ENCODE measurements at regions not wholly inside any gene's neighbourhood (a gene's known extent, or its start where the extent isn't known, plus 50 kb on each side); places are given as distances from the start of the nearest gene placed in this dataset.

DNA sequence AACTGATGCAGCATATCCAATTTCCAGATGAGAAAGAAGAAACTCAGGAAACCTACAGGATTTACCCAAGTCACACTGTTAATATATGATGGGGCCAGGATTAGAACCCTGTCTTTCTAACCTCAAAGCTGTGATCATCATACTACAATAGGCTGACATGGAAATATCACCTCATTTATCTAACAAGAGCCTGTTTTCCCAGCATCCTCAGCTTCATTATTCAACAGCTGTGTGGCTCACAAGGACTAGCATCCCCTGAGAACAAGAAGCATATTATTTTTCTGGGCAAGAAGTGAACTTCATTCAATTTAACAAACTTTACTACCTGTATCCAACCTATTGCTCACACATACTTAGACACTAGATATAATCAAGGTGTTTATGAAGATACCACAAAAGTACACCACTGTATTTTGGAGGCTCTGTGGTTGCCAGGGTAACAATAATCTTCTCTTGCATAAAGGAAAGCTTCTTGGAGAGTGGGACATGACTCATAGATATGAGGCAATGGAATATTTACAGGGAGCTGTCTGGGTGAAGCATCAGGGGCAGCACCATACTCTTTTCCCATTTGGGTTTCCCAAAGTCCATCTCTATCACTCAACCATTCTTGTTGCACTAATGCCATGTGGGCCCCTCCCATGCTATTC, 218.2 kb downstream of the RAD51AP2 start:
- Histone ChIP-seq H3K9ac (ENCODE audit: low read length in 5 of 5) (no peak overlapping the region), H3K36me3 (ENCODE audit: control insufficient read depth in 5 of 5, insufficient read depth in 5 of 5, low read length in 5 of 5) (no peaks in the 10 kb centered on the region), H3K4me3 (ENCODE audit: low read depth in 1 of 5, low read length in 5 of 5) (no peak overlapping the region), H3K27ac (ENCODE audit: low read depth, low read length) (no peak overlapping the region), H3K9me3 (ENCODE audit: control insufficient read depth in 5 of 5, low read length in 5 of 5) (no peaks in the 10 kb centered on the region), H3K27me3 (ENCODE audit: control insufficient read depth in 5 of 5, insufficient read depth in 4 of 5, low read length in 5 of 5) (no peaks in the 10 kb centered on the region), H3K4me1 (ENCODE audit: control insufficient read depth in 5 of 5, insufficient read depth in 5 of 5, low read length in 5 of 5) (no peaks in the 10 kb centered on the region)

DNA sequence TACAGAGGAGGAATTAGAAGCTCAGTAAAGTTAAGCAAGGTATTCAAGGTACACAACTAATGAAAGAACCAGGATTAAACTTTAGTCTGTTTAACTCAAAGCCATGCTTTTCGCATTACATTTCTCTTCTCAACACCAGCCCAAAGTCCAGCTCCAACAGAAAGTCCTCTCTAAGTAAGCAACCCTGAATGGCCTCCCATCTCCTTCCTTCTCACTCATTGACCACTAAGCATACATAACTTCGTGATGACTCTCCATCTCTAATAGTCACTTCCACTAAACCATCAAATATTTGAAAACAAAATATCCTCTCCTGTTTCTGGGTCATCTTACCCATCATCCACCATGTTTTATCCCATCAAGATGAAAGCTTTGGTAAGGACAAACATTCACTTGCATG, 219.8 kb downstream of the RAD51AP2 start:
- no peak overlapping the region for H3K4me3 ChIP-seq (ENCODE audit: low read depth in 1 of 5, low read length in 5 of 5)
- no peaks in the 10 kb centered on the region for H3K27me3 ChIP-seq (ENCODE audit: control insufficient read depth in 5 of 5, insufficient read depth in 4 of 5, low read length in 5 of 5)
- no peaks in the 10 kb centered on the region for H3K4me1 ChIP-seq (ENCODE audit: control insufficient read depth in 5 of 5, insufficient read depth in 5 of 5, low read length in 5 of 5)
- H3K27ac ChIP-seq (ENCODE audit: low read depth, low read length): no peak overlapping the region
- no peaks in the 10 kb centered on the region for H3K9me3 ChIP-seq (ENCODE audit: control insufficient read depth in 5 of 5, low read length in 5 of 5)
- H3K36me3 ChIP-seq (ENCODE audit: control insufficient read depth in 5 of 5, insufficient read depth in 5 of 5, low read length in 5 of 5): no peaks in the 10 kb centered on the region
- H3K9ac ChIP-seq (ENCODE audit: low read length in 5 of 5): no peak overlapping the region

DNA sequence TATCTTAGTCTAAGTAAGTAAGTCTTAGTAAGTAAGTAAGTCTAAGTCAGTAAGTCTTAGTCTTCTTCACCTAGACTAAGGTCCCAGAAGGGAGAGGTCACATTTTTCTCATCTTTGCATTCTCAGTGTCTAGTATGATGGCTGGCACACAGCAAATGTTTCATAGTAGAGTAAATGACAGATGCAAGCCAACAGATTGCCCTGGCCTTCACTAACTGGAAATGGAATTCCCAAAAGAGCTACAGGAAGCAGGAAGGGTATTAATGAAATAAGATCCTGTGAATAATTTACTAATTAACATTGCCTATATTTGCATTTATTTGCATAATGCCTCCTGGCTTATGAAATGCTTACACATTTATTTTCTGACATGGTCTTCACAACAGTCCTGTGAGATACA, 221.6 kb downstream of the RAD51AP2 start:
- no peaks in the 10 kb centered on the region for H3K9me3 ChIP-seq (ENCODE audit: control insufficient read depth in 5 of 5, low read length in 5 of 5)
- H3K9ac ChIP-seq (ENCODE audit: low read length in 5 of 5): no peak overlapping the region
- no peak overlapping the region for H3K27ac ChIP-seq (ENCODE audit: low read depth, low read length)
- H3K4me3 ChIP-seq (ENCODE audit: low read depth in 1 of 5, low read length in 5 of 5): no peak overlapping the region
- no peaks in the 10 kb centered on the region for H3K36me3 ChIP-seq (ENCODE audit: control insufficient read depth in 5 of 5, insufficient read depth in 5 of 5, low read length in 5 of 5)
- H3K4me1 ChIP-seq (ENCODE audit: control insufficient read depth in 5 of 5, insufficient read depth in 5 of 5, low read length in 5 of 5): no peaks in the 10 kb centered on the region
- H3K27me3 ChIP-seq (ENCODE audit: control insufficient read depth in 5 of 5, insufficient read depth in 4 of 5, low read length in 5 of 5): no peaks in the 10 kb centered on the region

DNA sequence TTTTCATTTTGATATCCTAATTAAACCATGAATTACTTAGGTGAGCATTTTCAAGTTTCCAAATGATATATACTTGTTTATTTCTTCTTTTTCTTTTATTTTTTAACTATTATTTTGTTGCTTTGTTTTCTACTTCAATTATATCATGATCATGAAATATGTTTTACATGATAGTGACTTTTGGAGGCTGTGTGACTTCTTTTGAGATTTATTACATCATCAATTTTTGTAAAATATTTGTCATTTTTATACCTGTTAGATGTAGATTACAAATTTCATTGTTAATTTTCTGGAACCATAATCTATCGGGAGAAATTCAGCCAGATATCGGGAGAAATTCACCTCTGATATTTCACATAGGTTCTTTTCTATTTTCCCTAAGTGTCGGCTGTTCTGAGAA, 228.6 kb downstream of the RAD51AP2 start:
- Histone ChIP-seq H3K9ac (ENCODE audit: low read length in 5 of 5) (no peak overlapping the region), H3K9me3 (ENCODE audit: control insufficient read depth in 5 of 5, low read length in 5 of 5) (no peaks in the 10 kb centered on the region), H3K4me3 (ENCODE audit: low read depth in 1 of 5, low read length in 5 of 5) (no peak overlapping the region), H3K27ac (ENCODE audit: low read depth, low read length) (no peak overlapping the region), H3K4me1 (ENCODE audit: control insufficient read depth in 5 of 5, insufficient read depth in 5 of 5, low read length in 5 of 5) (no peaks in the 10 kb centered on the region), H3K27me3 (ENCODE audit: control insufficient read depth in 5 of 5, insufficient read depth in 4 of 5, low read length in 5 of 5) (peaks cover 0 to 3% (median 0%) of the 10 kb centered on the region in 5 donors), H3K36me3 (ENCODE audit: control insufficient read depth in 5 of 5, insufficient read depth in 5 of 5, low read length in 5 of 5) (no peaks in the 10 kb centered on the region)

GRCh38 chr2:17287183-17287582, 231.1 kb downstream of the RAD51AP2 start:
- Histone ChIP-seq H3K27me3 (ENCODE audit: control insufficient read depth in 5 of 5, insufficient read depth in 4 of 5, low read length in 5 of 5) (peaks cover 0 to 3% (median 0%) of the 10 kb centered on the region in 5 donors), H3K9ac (ENCODE audit: low read length in 5 of 5) (no peak overlapping the region), H3K4me3 (ENCODE audit: low read depth in 1 of 5, low read length in 5 of 5) (no peak overlapping the region), H3K36me3 (ENCODE audit: control insufficient read depth in 5 of 5, insufficient read depth in 5 of 5, low read length in 5 of 5) (no peaks in the 10 kb centered on the region), H3K27ac (ENCODE audit: low read depth, low read length) (no peak overlapping the region), H3K4me1 (ENCODE audit: control insufficient read depth in 5 of 5, insufficient read depth in 5 of 5, low read length in 5 of 5) (no peaks in the 10 kb centered on the region), H3K9me3 (ENCODE audit: control insufficient read depth in 5 of 5, low read length in 5 of 5) (no peaks in the 10 kb centered on the region)

GRCh38 chr2:17282826-17283225, 235.4 kb downstream of the RAD51AP2 start:
- H3K27ac ChIP-seq (ENCODE audit: low read depth, low read length): no peak overlapping the region
- no peak overlapping the region for H3K9ac ChIP-seq (ENCODE audit: low read length in 5 of 5)
- H3K4me1 ChIP-seq (ENCODE audit: control insufficient read depth in 5 of 5, insufficient read depth in 5 of 5, low read length in 5 of 5): no peaks in the 10 kb centered on the region
- no peaks in the 10 kb centered on the region for H3K36me3 ChIP-seq (ENCODE audit: control insufficient read depth in 5 of 5, insufficient read depth in 5 of 5, low read length in 5 of 5)
- H3K4me3 ChIP-seq (ENCODE audit: low read depth in 1 of 5, low read length in 5 of 5): no peak overlapping the region
- no peaks in the 10 kb centered on the region for H3K9me3 ChIP-seq (ENCODE audit: control insufficient read depth in 5 of 5, low read length in 5 of 5)
- H3K27me3 ChIP-seq (ENCODE audit: control insufficient read depth in 5 of 5, insufficient read depth in 4 of 5, low read length in 5 of 5): peaks cover 0 to 2% (median 0%) of the 10 kb centered on the region in 5 donors

- Histone ChIP-seq H3K4me1 (ENCODE audit: control insufficient read depth in 5 of 5, insufficient read depth in 5 of 5, low read length in 5 of 5) (no peaks in the 10 kb centered on the region), H3K4me3 (ENCODE audit: low read depth in 1 of 5, low read length in 5 of 5) (no peak overlapping the region), H3K36me3 (ENCODE audit: control insufficient read depth in 5 of 5, insufficient read depth in 5 of 5, low read length in 5 of 5) (no peaks in the 10 kb centered on the region), H3K27me3 (ENCODE audit: control insufficient read depth in 5 of 5, insufficient read depth in 4 of 5, low read length in 5 of 5) (peaks cover 0 to 2% (median 0%) of the 10 kb centered on the region in 5 donors), H3K27ac (ENCODE audit: low read depth, low read length) (no peak overlapping the region), H3K9me3 (ENCODE audit: control insufficient read depth in 5 of 5, low read length in 5 of 5) (no peaks in the 10 kb centered on the region), H3K9ac (ENCODE audit: low read length in 5 of 5) (no peak overlapping the region)
Measured at GRCh38 chr2:17282245-17282644, 236.0 kb downstream of the RAD51AP2 start.

- Histone ChIP-seq H3K36me3 (ENCODE audit: control insufficient read depth in 5 of 5, insufficient read depth in 5 of 5, low read length in 5 of 5) (no peaks in the 10 kb centered on the region), H3K9me3 (ENCODE audit: control insufficient read depth in 5 of 5, low read length in 5 of 5) (peaks cover 0 to 8% (median 0%) of the 10 kb centered on the region in 5 donors), H3K27ac (ENCODE audit: low read depth, low read length) (no peak overlapping the region), H3K4me1 (ENCODE audit: control insufficient read depth in 5 of 5, insufficient read depth in 5 of 5, low read length in 5 of 5) (no peaks in the 10 kb centered on the region), H3K27me3 (ENCODE audit: control insufficient read depth in 5 of 5, insufficient read depth in 4 of 5, low read length in 5 of 5) (no peaks in the 10 kb centered on the region), H3K4me3 (ENCODE audit: low read depth in 1 of 5, low read length in 5 of 5) (no peak overlapping the region), H3K9ac (ENCODE audit: low read length in 5 of 5) (no peak overlapping the region)
Measured at GRCh38 chr2:17276220-17276619, 242.0 kb downstream of the RAD51AP2 start.

- Histone ChIP-seq H3K9me3 (ENCODE audit: control insufficient read depth in 5 of 5, low read length in 5 of 5) (peaks cover 0 to 8% (median 0%) of the 10 kb centered on the region in 5 donors), H3K4me1 (ENCODE audit: control insufficient read depth in 5 of 5, insufficient read depth in 5 of 5, low read length in 5 of 5) (no peaks in the 10 kb centered on the region), H3K27ac (ENCODE audit: low read depth, low read length) (no peak overlapping the region), H3K4me3 (ENCODE audit: low read depth in 1 of 5, low read length in 5 of 5) (no peak overlapping the region), H3K9ac (ENCODE audit: low read length in 5 of 5) (no peak overlapping the region), H3K36me3 (ENCODE audit: control insufficient read depth in 5 of 5, insufficient read depth in 5 of 5, low read length in 5 of 5) (no peaks in the 10 kb centered on the region), H3K27me3 (ENCODE audit: control insufficient read depth in 5 of 5, insufficient read depth in 4 of 5, low read length in 5 of 5) (no peaks in the 10 kb centered on the region)
Measured at GRCh38 chr2:17272652-17273525, 245.4 kb downstream of the RAD51AP2 start.

GRCh38 chr2:17272170-17272569, 246.1 kb downstream of the RAD51AP2 start:
- Histone ChIP-seq H3K4me1 (ENCODE audit: control insufficient read depth in 5 of 5, insufficient read depth in 5 of 5, low read length in 5 of 5) (no peaks in the 10 kb centered on the region), H3K36me3 (ENCODE audit: control insufficient read depth in 5 of 5, insufficient read depth in 5 of 5, low read length in 5 of 5) (no peaks in the 10 kb centered on the region), H3K27ac (ENCODE audit: low read depth, low read length) (no peak overlapping the region)

More at GRCh38 chr2:17272170-17272569, 246.1 kb downstream of the RAD51AP2 start:
- no peak overlapping the region for H3K4me3 ChIP-seq (ENCODE audit: low read depth in 1 of 5, low read length in 5 of 5)
- H3K9ac ChIP-seq (ENCODE audit: low read length in 5 of 5): no peak overlapping the region
- peaks cover 0 to 8% (median 0%) of the 10 kb centered on the region in 5 donors for H3K9me3 ChIP-seq (ENCODE audit: control insufficient read depth in 5 of 5, low read length in 5 of 5)
- H3K27me3 ChIP-seq (ENCODE audit: control insufficient read depth in 5 of 5, insufficient read depth in 4 of 5, low read length in 5 of 5): no peaks in the 10 kb centered on the region

Measured in subcutaneous abdominal adipose tissue (tissue), 5 donors.